D721Med (cell line): ENCODE measurements at regions not wholly inside any gene's neighbourhood (a gene's known extent, or its start where the extent isn't known, plus 50 kb on each side); places are given as distances from the start of the nearest gene placed in this dataset.

Source experiments
- DNase-seq: peaks from one replicate; pipeline ENCODE4 v3.0.0; 2011; ENCODE audit warnings: low spot score; ENCODE audit not compliant: insufficient read length
- FAIRE-seq: peaks from 2 replicates; lab custom pipeline; 2011; peaks lifted over from hg19 to GRCh38; lab: Jason Lieb, UNC
- CTCF ChIP-seq: IDR thresholded peaks from 2 replicates; pipeline ENCODE4 v1.5.1; 2012; ENCODE audit warnings: mild to moderate bottlenecking, control low read depth; ENCODE audit not compliant: insufficient read depth; ENCODE audit errors: missing control alignments

DNA sequence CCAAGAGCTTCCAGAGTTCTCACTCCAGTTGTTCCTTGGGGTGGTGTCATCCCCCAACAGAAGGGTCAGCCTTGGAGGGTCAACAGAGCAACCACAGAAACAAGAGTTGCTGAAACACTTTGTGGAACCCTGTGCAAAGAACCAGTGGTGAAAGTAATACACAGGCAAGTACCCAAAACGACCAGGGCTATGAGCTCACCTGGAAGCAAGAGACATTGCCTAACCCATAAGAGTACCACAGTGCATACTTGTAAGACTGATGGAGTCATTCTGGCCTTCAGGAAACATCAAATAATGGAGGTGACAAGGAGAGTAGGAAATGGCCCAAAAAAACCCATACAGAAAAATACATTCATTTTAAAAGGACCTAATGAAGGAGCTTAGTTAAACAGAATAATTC lies 184.3 kb upstream of the TSC22D1 start:
- DNase-seq (no peak), FAIRE-seq (no peak)
- no peak for TF ChIP-seq CTCF

- no peak for TF ChIP-seq CTCF
- FAIRE-seq = no peak
- no peak for DNase-seq
Observed at GRCh38 chr13:44759384-44760360, 183.5 kb upstream of the TSC22D1 start.

GRCh38 chr13:44758630-44759383 lies 182.7 kb upstream of the TSC22D1 start:
- no peak for TF ChIP-seq CTCF
- DNase-seq (no peak), FAIRE-seq (no peak)

- TF ChIP-seq CTCF = no peak
- DNase-seq (no peak), FAIRE-seq (no peak)
Observed at GRCh38 chr13:44757671-44758070, 181.5 kb upstream of the TSC22D1 start.

DNA sequence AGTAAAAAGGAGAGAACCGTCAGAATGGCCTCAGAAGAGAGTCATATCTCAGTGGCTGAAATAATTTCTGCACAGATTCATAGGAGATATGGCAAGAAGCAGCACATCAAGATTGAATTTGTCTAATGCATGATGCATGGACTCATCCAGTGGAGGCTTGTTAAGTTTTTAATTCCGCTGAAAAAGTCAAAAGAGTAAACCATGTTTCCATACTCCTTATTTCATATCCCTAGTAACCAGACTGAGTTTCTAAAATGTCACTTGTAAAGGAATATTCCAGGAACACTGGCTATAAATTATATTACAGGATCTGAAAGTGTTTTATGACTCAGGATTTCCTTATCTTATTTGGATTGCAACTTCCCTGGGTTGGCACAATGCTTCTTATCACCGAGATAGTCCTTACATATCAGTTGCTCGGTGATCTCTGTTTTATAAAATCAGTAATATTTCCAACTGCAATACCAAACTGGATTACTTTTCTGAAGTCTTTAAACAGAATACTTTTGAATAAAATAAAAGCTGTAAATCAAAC lies 180.2 kb upstream of the TSC22D1 start:
- no peak for TF ChIP-seq CTCF
- DNase-seq (no peak), FAIRE-seq (no peak)

DNA sequence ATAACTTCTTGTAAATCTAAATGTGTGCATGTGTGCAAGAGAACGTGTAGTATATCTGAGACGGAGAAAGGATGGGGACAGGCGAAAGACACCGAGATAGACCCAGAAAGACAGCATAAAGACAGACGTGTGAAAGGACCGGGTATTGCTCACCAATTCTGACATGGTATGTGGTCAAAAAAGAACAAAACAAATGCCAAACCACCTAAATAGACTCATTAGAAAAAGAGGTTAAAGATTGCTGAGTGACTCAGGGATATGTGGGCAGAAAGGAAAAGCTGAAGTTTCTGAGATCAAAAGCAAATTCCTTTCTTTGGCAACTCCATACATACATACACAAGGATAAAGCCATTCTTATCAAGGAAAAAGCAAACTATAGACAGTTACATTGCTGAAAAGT lies 179.7 kb upstream of the TSC22D1 start:
- FAIRE-seq (no peak), DNase-seq (no peak)
- no peak for TF ChIP-seq CTCF

- DNase-seq (no peak), FAIRE-seq (no peak)
- no peak for TF ChIP-seq CTCF
Observed at GRCh38 chr13:44752164-44752563, 176.0 kb upstream of the TSC22D1 start.
